Muscle layer of duodenum (tissue), 2 donors: ENCODE measurements at regions not wholly inside any gene's neighbourhood (a gene's known extent, or its start where the extent isn't known, plus 50 kb on each side); places are given as distances from the start of the nearest gene placed in this dataset.

Experiments
- H3K27ac ChIP-seq: one replicate; pipeline ENCODE4 v1.7.0; 2013; ENCODE audit warnings: mild to moderate bottlenecking, low read length
- H3K27me3 ChIP-seq: one replicate; pipeline ENCODE4 v1.7.0; 2013; ENCODE audit warnings: low read depth, mild to moderate bottlenecking, control low read depth, low read length
- H3K36me3 ChIP-seq, 2 donors: one replicate each; pipeline ENCODE4 v1.7.0; 2013; ENCODE audit warnings: low read length in 2 of 2, control low read depth in 1 of 2, mild to moderate bottlenecking in 1 of 2; ENCODE audit not compliant: insufficient read depth in 2 of 2, control insufficient read depth in 1 of 2
- H3K4me1 ChIP-seq, 2 donors: one replicate each; pipeline ENCODE4 v1.7.0; 2013; ENCODE audit warnings: low read length in 2 of 2, mild to moderate bottlenecking in 2 of 2, control low read depth in 1 of 2, moderate library complexity in 1 of 2; ENCODE audit not compliant: insufficient read depth in 2 of 2, control insufficient read depth in 1 of 2
- H3K4me3 ChIP-seq, 2 donors: one replicate each; pipeline ENCODE4 v1.7.0; 2013; ENCODE audit warnings: low read length in 2 of 2, low read depth in 1 of 2, mild to moderate bottlenecking in 1 of 2
- H3K9me3 ChIP-seq, 2 donors: one replicate each; pipeline ENCODE4 v1.7.0; 2013; ENCODE audit warnings: low read length in 2 of 2, control low read depth in 1 of 2, mild to moderate bottlenecking in 1 of 2; ENCODE audit not compliant: control insufficient read depth in 1 of 2
- donor health status: healthy.

DNA sequence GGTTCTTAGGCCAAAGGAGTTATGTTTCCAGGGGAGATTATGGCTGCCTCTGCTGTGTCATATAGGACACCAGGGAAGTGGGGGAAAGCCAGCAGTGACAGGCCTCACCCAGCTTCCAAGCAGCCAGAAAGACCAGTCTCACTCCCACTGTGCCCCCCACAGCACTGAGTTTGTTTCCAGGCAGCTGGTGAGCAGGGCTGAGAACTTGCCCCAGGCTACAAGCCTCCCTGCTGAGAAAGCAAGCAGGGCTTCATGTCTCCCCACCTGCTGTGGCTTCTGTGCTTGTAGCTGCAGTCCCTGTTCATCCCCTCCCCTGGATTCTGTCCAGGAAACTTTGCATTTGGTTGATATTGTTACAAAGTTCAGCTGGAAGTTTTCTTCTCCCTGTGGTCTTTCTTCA is 376.3 kb downstream of the PDCD6IP start:
- no peak overlapping the region for H3K27ac ChIP-seq
- no peaks in the 10 kb centered on the region for H3K27me3 ChIP-seq

GRCh38 chr3:34175636-34176176 is 377.3 kb downstream of the PDCD6IP start:
- Histone ChIP-seq H3K27me3 (no peaks in the 10 kb centered on the region), H3K36me3 (no peaks in the 10 kb centered on the region), H3K4me1 (no peaks in the 10 kb centered on the region), H3K27ac (no peak overlapping the region), H3K9me3 (peaks cover 0 to 2% of the 10 kb centered on the region in 2 donors), H3K4me3 (no peak overlapping the region)

More for the DNA sequence above, 376.3 kb downstream of the PDCD6IP start:
- peaks cover 0 to 2% of the 10 kb centered on the region in 2 donors for H3K9me3 ChIP-seq
- no peaks in the 10 kb centered on the region for H3K36me3 ChIP-seq
- no peaks in the 10 kb centered on the region for H3K4me1 ChIP-seq
- no peak overlapping the region for H3K4me3 ChIP-seq

DNA sequence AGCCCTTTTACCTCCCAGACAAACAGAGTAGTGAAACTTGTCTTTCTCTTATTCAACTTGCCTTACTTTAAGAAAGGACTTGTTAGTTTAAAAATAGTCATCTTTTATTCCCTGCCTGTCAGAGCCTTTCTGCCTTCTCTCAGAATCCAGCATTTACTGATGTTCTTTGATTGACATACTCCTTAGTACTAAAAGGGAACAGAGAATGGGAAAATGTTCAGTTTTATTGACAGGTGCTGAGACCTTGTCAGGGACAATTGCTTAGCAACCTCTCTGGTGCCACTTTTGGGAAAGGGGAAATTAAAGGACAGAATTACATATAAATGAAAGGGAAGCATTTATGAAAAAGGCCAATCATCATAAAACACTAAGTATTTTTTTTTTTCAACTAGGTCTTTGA is 378.3 kb downstream of the PDCD6IP start:
- Histone ChIP-seq H3K4me1 (no peaks in the 10 kb centered on the region), H3K36me3 (no peaks in the 10 kb centered on the region), H3K27me3 (no peaks in the 10 kb centered on the region), H3K4me3 (no peak overlapping the region), H3K27ac (no peak overlapping the region), H3K9me3 (peaks cover 0 to 2% of the 10 kb centered on the region in 2 donors)

DNA sequence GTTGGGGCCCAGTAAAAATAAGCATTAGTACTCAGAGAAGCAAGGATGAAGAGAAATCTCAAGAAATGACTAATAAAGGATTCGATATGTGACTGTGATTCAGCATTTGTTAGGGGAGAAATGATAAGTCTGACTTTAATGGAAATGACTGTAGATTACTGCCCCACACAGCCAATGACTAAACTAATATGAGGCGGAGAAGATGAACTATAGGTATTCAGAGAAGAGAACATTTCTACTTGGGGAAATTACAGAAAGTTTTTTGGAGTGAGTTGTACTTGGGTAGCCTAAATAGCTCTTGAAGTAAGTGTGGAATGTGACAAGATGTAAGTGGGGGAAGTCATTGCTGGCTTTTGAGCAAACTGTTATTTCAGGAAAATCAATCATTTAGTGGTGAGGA is 380.0 kb downstream of the PDCD6IP start:
- no peak overlapping the region for H3K27ac ChIP-seq
- no peak overlapping the region for H3K4me3 ChIP-seq
- H3K9me3 ChIP-seq, result no peaks in the 10 kb centered on the region
- H3K27me3 ChIP-seq, result no peaks in the 10 kb centered on the region
- H3K36me3 ChIP-seq, result no peaks in the 10 kb centered on the region
- H3K4me1 ChIP-seq, result no peaks in the 10 kb centered on the region

GRCh38 chr3:34179716-34180115 is 381.3 kb downstream of the PDCD6IP start:
- H3K4me3 ChIP-seq, result no peak overlapping the region
- no peaks in the 10 kb centered on the region for H3K9me3 ChIP-seq
- H3K27ac ChIP-seq, result no peak overlapping the region
- no peaks in the 10 kb centered on the region for H3K36me3 ChIP-seq
- H3K27me3 ChIP-seq, result no peaks in the 10 kb centered on the region
- H3K4me1 ChIP-seq, result no peaks in the 10 kb centered on the region

DNA sequence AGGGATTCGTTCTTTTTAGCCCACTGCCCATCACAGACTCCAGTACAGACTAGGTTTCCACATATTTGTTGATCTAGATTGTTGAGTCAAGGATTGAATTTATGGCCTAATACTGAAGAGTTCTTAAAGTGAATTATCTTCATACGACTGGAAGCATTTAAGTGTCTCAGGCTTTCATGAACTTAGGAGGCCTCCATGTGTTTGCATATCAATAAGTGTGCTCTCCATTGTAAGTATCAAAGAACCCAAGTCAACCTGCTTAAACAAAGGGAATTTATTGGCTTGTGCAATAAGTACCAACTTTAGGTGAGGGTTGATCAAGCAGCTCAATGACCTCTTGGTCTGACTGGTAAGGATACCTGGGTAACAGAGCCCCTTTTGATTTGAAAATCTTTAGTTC is 382.1 kb downstream of the PDCD6IP start:
- Histone ChIP-seq H3K4me3 (no peak overlapping the region), H3K36me3 (no peaks in the 10 kb centered on the region), H3K9me3 (no peaks in the 10 kb centered on the region), H3K27me3 (no peaks in the 10 kb centered on the region), H3K4me1 (no peaks in the 10 kb centered on the region), H3K27ac (no peak overlapping the region)

DNA sequence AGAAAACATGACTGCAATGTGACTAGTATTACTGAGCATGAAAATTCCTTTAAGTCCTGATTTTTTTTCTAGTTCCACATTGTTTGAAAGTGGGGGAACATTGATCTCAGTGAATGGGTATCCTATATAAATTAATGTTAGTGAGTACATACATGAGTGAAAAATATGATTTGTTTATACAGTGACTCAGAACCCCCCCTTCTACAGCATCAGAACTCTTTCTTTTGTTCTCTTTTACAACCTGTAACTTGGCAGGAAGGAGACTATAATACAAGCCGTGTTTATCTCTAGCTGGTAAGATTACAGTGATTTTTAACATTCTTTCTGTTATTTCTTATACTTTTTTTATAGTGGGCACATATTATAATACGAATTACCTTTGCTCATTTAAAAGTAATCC is 384.7 kb downstream of the PDCD6IP start:
- Histone ChIP-seq H3K4me1 (no peaks in the 10 kb centered on the region), H3K9me3 (no peaks in the 10 kb centered on the region), H3K4me3 (no peak overlapping the region), H3K27ac (no peak overlapping the region), H3K36me3 (no peaks in the 10 kb centered on the region), H3K27me3 (no peaks in the 10 kb centered on the region)

- no peak overlapping the region for H3K27ac ChIP-seq
- H3K4me3 ChIP-seq, result no peak overlapping the region
- no peaks in the 10 kb centered on the region for H3K27me3 ChIP-seq
- H3K9me3 ChIP-seq, result no peaks in the 10 kb centered on the region
- H3K4me1 ChIP-seq, result no peaks in the 10 kb centered on the region
- no peaks in the 10 kb centered on the region for H3K36me3 ChIP-seq
These were observed 385.3 kb downstream of the PDCD6IP start for GRCh38 chr3:34183611-34184340.

DNA sequence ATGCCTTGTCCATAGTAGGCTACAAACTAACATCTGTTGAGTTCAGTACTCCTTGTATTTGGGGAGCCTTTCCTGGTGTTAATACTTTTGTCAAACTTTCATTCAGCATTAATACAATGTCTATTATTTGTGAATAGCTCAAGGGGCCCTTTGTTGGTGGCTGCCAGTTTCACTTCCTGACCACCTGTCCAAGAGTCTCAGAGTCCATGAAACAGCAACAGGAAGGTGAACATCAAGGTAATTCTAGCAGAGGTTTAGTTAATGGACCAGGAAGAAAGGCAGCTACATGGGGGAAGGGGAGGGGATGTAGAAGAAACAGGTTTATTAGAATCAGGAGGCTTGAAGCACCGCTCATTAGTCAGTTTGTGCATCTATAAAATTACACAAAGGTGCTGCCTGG is 386.9 kb downstream of the PDCD6IP start:
- Histone ChIP-seq H3K9me3 (no peaks in the 10 kb centered on the region), H3K36me3 (no peaks in the 10 kb centered on the region), H3K27me3 (no peaks in the 10 kb centered on the region), H3K27ac (no peak overlapping the region), H3K4me3 (no peak overlapping the region), H3K4me1 (no peaks in the 10 kb centered on the region)

DNA sequence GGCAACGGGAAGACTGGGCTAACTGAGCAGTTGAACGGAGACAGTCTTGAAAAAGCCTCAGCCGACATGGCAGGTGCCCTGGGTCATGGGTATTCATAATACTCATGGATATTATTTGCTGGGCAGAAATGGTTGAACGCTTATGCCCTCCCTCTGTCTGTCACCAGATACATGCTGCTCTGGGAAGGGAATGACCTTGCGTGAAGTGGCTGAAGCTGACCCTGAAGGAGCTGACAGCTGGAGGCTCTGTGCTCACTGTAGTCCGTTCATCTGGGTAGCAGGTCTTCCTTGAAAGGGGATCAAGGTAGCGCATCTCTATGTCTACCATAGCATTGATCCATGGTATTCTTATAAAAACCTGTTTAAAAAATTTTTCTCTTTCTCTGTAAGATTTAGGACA is 390.7 kb downstream of the PDCD6IP start:
- Histone ChIP-seq H3K4me3 (no peak overlapping the region), H3K27me3 (no peaks in the 10 kb centered on the region), H3K9me3 (no peaks in the 10 kb centered on the region), H3K36me3 (no peaks in the 10 kb centered on the region), H3K27ac (no peak overlapping the region), H3K4me1 (no peaks in the 10 kb centered on the region)

DNA sequence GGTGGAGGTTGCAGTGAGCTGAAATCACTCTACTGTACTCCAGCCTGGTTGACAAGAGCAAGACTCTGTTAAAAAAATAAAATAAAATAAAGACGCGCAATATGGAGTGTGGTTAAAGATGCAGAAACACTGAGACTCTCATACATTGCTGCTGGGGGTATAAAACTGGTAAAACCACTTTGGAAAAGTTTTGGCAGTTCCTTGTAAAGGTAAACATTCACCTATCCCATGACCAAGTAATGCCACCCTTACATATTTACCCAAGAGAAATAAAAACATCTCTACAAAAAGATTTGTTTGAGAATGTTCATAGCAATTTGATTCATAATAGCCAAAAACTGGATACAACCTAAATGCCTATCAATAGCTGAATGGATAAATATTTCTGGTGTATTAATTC is 398.5 kb downstream of the PDCD6IP start:
- H3K27ac ChIP-seq, result no peak overlapping the region
- H3K27me3 ChIP-seq, result no peaks in the 10 kb centered on the region
- H3K4me3 ChIP-seq, result no peak overlapping the region
- H3K36me3 ChIP-seq, result no peaks in the 10 kb centered on the region
- H3K4me1 ChIP-seq, result no peaks in the 10 kb centered on the region
- H3K9me3 ChIP-seq, result no peaks in the 10 kb centered on the region

GRCh38 chr3:34198309-34198708 is 399.9 kb downstream of the PDCD6IP start:
- Histone ChIP-seq H3K36me3 (no peaks in the 10 kb centered on the region), H3K27me3 (no peaks in the 10 kb centered on the region), H3K27ac (no peak overlapping the region), H3K9me3 (no peaks in the 10 kb centered on the region), H3K4me1 (no peaks in the 10 kb centered on the region), H3K4me3 (no peak overlapping the region)
